BJ (cell line): ENCODE measurements at regions not wholly inside any gene's neighbourhood (a gene's known extent, or its start where the extent isn't known, plus 50 kb on each side); places are given as distances from the start of the nearest gene placed in this dataset.

Experiments used
- CTCF ChIA-PET: fragments of 350-600 bp; formaldehyde crosslinking; extraction: SDS; loops from one replicate; lab custom pipeline; 2021; ENCODE audit warnings: antibody characterized with exemption, inconsistent platforms; lab: Yijun Ruan, JAX
- POLR2A ChIA-PET: fragments of 300-600 bp; sonication (Branson Sonifier 250); formaldehyde crosslinking; extraction: SDS; loops from one replicate; lab custom pipeline; 2021; ENCODE audit warnings: antibody characterized with exemption; lab: Charles Lee
- DNase-seq: peaks from one replicate; pipeline ENCODE4 v3.0.0-alpha.2; 2011; ENCODE audit warnings: low read depth
- H3K27me3 ChIP-seq: 2 replicates; pipeline ENCODE4 v1.6.0; 2011; ENCODE audit warnings: low read length; ENCODE audit not compliant: control insufficient read depth, insufficient read depth
- H3K36me3 ChIP-seq: 2 replicates; pipeline ENCODE4 v1.5.1; 2011; ENCODE audit warnings: low read length; ENCODE audit not compliant: control insufficient read depth, insufficient read depth
- H3K4me3 ChIP-seq: 2 replicates; pipeline ENCODE4 v1.5.1; 2011; ENCODE audit warnings: low read depth, mild to moderate bottlenecking, control low read depth, low read length
- CTCF ChIP-seq: IDR thresholded peaks from 2 replicates; pipeline ENCODE4 v1.5.1; 2011; ENCODE audit warnings: low read depth, mild to moderate bottlenecking, control low read depth, inconsistent platforms, low read length, moderate library complexity; ENCODE audit not compliant: insufficient read depth

GRCh38 chr10:3472287-3473051 is 299.9 kb upstream of the PITRM1 start:
- no peak overlapping the region for H3K4me3 ChIP-seq
- no peak for TF ChIP-seq CTCF
- no peaks in the 10 kb centered on the region for H3K36me3 ChIP-seq
- POLR2A ChIA-PET = interaction anchor here (0.6 to 1.1 kb wide), 3 partner anchors 64 to 313 kb away, joined by 4 to 14 read pairs (median 4); partner anchors contain the start of gene KLF6
- no peak for DNase-seq
- H3K27me3 ChIP-seq = no peaks in the 10 kb centered on the region
- CTCF ChIA-PET = interaction anchor here (1.2 to 1.4 kb wide), 2 partner anchors 20 to 232 kb away, joined by 3 read pairs; no protein-coding TSS in a partner anchor

- no peaks in the 10 kb centered on the region for H3K27me3 ChIP-seq
- no peak for TF ChIP-seq CTCF
- H3K4me3 ChIP-seq = no peak overlapping the region
- ChIA-PET CTCF (no interaction called here), POLR2A (interaction anchor here (0.6 kb wide), 1 partner anchor 64 kb away, joined by 14 read pairs; no protein-coding TSS in a partner anchor)
- H3K36me3 ChIP-seq = no peaks in the 10 kb centered on the region
- no peak for DNase-seq
Measured at GRCh38 chr10:3471927-3472286, 299.3 kb upstream of the PITRM1 start.

- CTCF ChIA-PET = no interaction called here
- no peak for DNase-seq
- TF ChIP-seq CTCF = no peak
- POLR2A ChIA-PET = no interaction called here
- no peaks in the 10 kb centered on the region for H3K36me3 ChIP-seq
- H3K4me3 ChIP-seq = no peak overlapping the region
- H3K27me3 ChIP-seq = no peaks in the 10 kb centered on the region
Measured at GRCh38 chr10:3471472-3471871, 298.9 kb upstream of the PITRM1 start.

- POLR2A ChIA-PET = no interaction called here
- H3K4me3 ChIP-seq = no peak overlapping the region
- no peak for TF ChIP-seq CTCF
- CTCF ChIA-PET = interaction anchor here (0.8 to 1.3 kb wide), 2 partner anchors 15 to 1297 kb away, joined by 3 read pairs; no protein-coding TSS in a partner anchor
- no peak for DNase-seq
- H3K27me3 ChIP-seq = no peaks in the 10 kb centered on the region
- no peaks in the 10 kb centered on the region for H3K36me3 ChIP-seq
Measured at GRCh38 chr10:3470191-3470590, 297.6 kb upstream of the PITRM1 start.

GRCh38 chr10:3469639-3470020 is 297.0 kb upstream of the PITRM1 start:
- ChIA-PET POLR2A (interaction anchor here (0.5 kb wide), 1 partner anchor 176 kb away, joined by 3 read pairs; no protein-coding TSS in a partner anchor), CTCF (interaction anchor here (1.3 kb wide), 1 partner anchor 1298 kb away, joined by 3 read pairs; no protein-coding TSS in a partner anchor)
- Histone ChIP-seq H3K36me3 (no peaks in the 10 kb centered on the region), H3K27me3 (no peaks in the 10 kb centered on the region), H3K4me3 (no peak overlapping the region)
- DNase-seq = no peak
- no peak for TF ChIP-seq CTCF
